Inferior parietal cortex (tissue), 1 donor: ENCODE measurements at regions not wholly inside any gene's neighbourhood (a gene's known extent, or its start where the extent isn't known, plus 50 kb on each side); places are given as distances from the start of the nearest gene placed in this dataset.
"Not testable (repeated sequence)": the region's sequence is repeated elsewhere in the genome, so short reads cannot be mapped to it uniquely, and the experiment has no call there.

Experiments used
- DNase-seq: peaks from one replicate; pipeline ENCODE4 v3.0.0-alpha.2; 2016; ENCODE audit errors: extremely low spot score

- DNase-seq, result not testable (repeated sequence)
These were observed 235.7 kb upstream of the DSEL start for GRCh38 chr18:67752211-67752610.

GRCh38 chr18:67742954-67743353, 226.4 kb upstream of the DSEL start:
- DNase-seq, result no peak

- DNase-seq, result no peak
These were observed 226.0 kb upstream of the DSEL start for GRCh38 chr18:67742525-67742924.

- no peak for DNase-seq
These were observed 219.0 kb upstream of the DSEL start for GRCh38 chr18:67735506-67735905.

- no peak for DNase-seq
These were observed 216.6 kb upstream of the DSEL start for GRCh38 chr18:67733088-67733487.

- DNase-seq, result no peak
These were observed 215.3 kb upstream of the DSEL start for GRCh38 chr18:67731851-67732250.

GRCh38 chr18:67730886-67731285, 214.4 kb upstream of the DSEL start:
- DNase-seq, result no peak

GRCh38 chr18:67728364-67728763, 211.8 kb upstream of the DSEL start:
- no peak for DNase-seq

GRCh38 chr18:67726882-67727281, 210.4 kb upstream of the DSEL start:
- DNase-seq, result no peak

- DNase-seq, result no peak
These were observed 201.3 kb upstream of the DSEL start for GRCh38 chr18:67717800-67718199.

GRCh38 chr18:67715567-67715966, 199.0 kb upstream of the DSEL start:
- DNase-seq, result no peak

- no peak for DNase-seq
These were observed 194.1 kb upstream of the DSEL start for GRCh38 chr18:67710639-67711038.

GRCh38 chr18:67705748-67706147, 189.2 kb upstream of the DSEL start:
- no peak for DNase-seq

- DNase-seq, result no peak
These were observed 179.2 kb upstream of the DSEL start for GRCh38 chr18:67695684-67696083.

GRCh38 chr18:67694787-67695186, 178.3 kb upstream of the DSEL start:
- DNase-seq, result no peak

- DNase-seq, result no peak
These were observed 176.3 kb upstream of the DSEL start for GRCh38 chr18:67692811-67693210.

- DNase-seq, result no peak
These were observed 166.0 kb upstream of the DSEL start for GRCh38 chr18:67682516-67682915.

- no peak for DNase-seq
These were observed 161.0 kb upstream of the DSEL start for GRCh38 chr18:67677489-67677888.

- no peak for DNase-seq
These were observed 156.2 kb upstream of the DSEL start for GRCh38 chr18:67672716-67673115.

GRCh38 chr18:67672155-67672554, 155.6 kb upstream of the DSEL start:
- no peak for DNase-seq

GRCh38 chr18:67670024-67670543, 153.6 kb upstream of the DSEL start:
- DNase-seq, result no peak

- no peak for DNase-seq
These were observed 148.7 kb upstream of the DSEL start for GRCh38 chr18:67665266-67665665.

GRCh38 chr18:67662996-67663395, 146.5 kb upstream of the DSEL start:
- no peak for DNase-seq

GRCh38 chr18:67661555-67661954, 145.0 kb upstream of the DSEL start:
- DNase-seq, result no peak

- no peak for DNase-seq
These were observed 137.6 kb upstream of the DSEL start for GRCh38 chr18:67654101-67654500.
